Osteoblast (primary cell): ENCODE measurements at regions not wholly inside any gene's neighbourhood (a gene's known extent, or its start where the extent isn't known, plus 50 kb on each side); places are given as distances from the start of the nearest gene placed in this dataset.
A peak's percentile ranks its signal among the peaks of the same experiment; 100 is the strongest.

Experiments
- DNase-seq: peaks from one replicate; pipeline ENCODE4 v3.0.0; 2011; ENCODE audit warnings: low spot score, mixed read lengths; ENCODE audit not compliant: insufficient read length; ENCODE audit errors: missing footprints
- H2AFZ ChIP-seq: 2 replicates; pipeline ENCODE4 v1.6.0; 2011; ENCODE audit warnings: mild to moderate bottlenecking, low read length
- H3K27ac ChIP-seq: 2 replicates; pipeline ENCODE4 v1.5.1; 2011; ENCODE audit warnings: mild to moderate bottlenecking, low read depth, low read length, moderate library complexity
- H3K27me3 ChIP-seq: 2 replicates; pipeline ENCODE4 v1.6.0; 2012; ENCODE audit warnings: mild to moderate bottlenecking, control low read depth, inconsistent platforms, low read length, moderate library complexity; ENCODE audit not compliant: insufficient read depth
- H3K36me3 ChIP-seq: 2 replicates; pipeline ENCODE4 v1.5.1; 2011; ENCODE audit warnings: mild to moderate bottlenecking, low read length, control low read depth, moderate library complexity; ENCODE audit not compliant: insufficient read depth
- H3K4me1 ChIP-seq: 2 replicates; pipeline ENCODE4 v1.5.1; 2011; ENCODE audit warnings: mild to moderate bottlenecking, low read length, control low read depth, moderate library complexity; ENCODE audit not compliant: insufficient read depth
- H3K4me2 ChIP-seq: 2 replicates; pipeline ENCODE4 v1.6.0; 2011; ENCODE audit warnings: mild to moderate bottlenecking, low read length; ENCODE audit not compliant: insufficient read depth
- H3K4me3 ChIP-seq: fragments of 200-600 bp; sonication (generic); 3 replicates; pipeline ENCODE4 v1.5.1; 2012; ENCODE audit warnings: mild to moderate bottlenecking, low read length, inconsistent platforms; ENCODE audit not compliant: insufficient read depth
- H3K79me2 ChIP-seq: 2 replicates; pipeline ENCODE4 v1.6.0; 2012; ENCODE audit warnings: mild to moderate bottlenecking, low read length, control low read depth, inconsistent platforms; ENCODE audit not compliant: insufficient read depth
- H3K9me3 ChIP-seq: 2 replicates; pipeline ENCODE4 v1.5.1; 2011; ENCODE audit warnings: low read depth, low read length, control low read depth
- H4K20me1 ChIP-seq: 2 replicates; pipeline ENCODE4 v1.6.0; 2012; ENCODE audit warnings: mild to moderate bottlenecking, low read length, control low read depth; ENCODE audit not compliant: insufficient read depth
- TF ChIP-seq, protein P1 (sequence below): IDR thresholded peaks from 2 replicates; pipeline ENCODE4 v1.5.1; 2011; ENCODE audit warnings: mild to moderate bottlenecking, low read depth, low read length, moderate library complexity; ENCODE audit errors: extremely low read depth

DNA sequence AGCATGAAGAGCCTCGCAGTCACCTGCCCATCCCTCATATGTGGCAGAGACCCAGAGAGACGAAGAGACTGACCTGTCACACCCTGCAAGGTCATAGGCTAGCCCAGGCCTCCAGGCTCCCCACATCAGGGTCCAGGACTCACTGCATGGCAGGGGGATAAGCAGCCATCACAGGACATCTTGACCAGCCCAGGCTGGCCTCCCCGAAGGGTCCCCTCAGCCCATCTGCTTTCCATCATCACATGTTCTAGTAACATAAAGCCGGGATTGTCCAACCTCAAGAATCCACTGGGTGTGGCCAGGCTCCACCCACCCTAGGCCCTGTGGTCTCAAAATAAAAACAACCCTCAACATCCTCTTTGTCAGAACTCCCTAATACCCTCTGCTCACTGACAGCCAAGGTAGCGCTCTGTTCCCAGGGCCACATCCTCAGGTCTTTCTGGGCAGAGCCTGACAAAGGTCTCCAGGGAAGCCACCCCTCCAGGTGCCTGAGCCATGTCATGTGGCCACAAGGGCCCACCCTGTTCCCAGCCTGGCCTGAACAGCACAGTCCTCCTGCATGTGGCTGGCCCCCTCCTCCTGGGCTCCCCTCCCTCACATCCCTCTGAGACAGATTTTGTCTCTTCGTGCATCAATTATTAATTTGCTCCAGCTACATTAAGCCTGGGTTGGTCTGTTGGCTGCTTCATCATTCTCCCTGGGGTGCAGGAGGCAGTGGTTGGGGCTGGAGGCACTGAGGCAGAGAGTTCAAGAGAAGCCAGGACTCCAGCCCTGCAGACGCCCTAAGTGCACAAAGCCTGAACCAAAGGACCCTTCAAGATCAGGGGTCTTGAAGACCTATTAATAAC lies 131.8 kb upstream of the UNC5B start:
- H3K36me3 ChIP-seq: no peaks in the 10 kb centered on the region
- TF ChIP-seq, protein P1, sequence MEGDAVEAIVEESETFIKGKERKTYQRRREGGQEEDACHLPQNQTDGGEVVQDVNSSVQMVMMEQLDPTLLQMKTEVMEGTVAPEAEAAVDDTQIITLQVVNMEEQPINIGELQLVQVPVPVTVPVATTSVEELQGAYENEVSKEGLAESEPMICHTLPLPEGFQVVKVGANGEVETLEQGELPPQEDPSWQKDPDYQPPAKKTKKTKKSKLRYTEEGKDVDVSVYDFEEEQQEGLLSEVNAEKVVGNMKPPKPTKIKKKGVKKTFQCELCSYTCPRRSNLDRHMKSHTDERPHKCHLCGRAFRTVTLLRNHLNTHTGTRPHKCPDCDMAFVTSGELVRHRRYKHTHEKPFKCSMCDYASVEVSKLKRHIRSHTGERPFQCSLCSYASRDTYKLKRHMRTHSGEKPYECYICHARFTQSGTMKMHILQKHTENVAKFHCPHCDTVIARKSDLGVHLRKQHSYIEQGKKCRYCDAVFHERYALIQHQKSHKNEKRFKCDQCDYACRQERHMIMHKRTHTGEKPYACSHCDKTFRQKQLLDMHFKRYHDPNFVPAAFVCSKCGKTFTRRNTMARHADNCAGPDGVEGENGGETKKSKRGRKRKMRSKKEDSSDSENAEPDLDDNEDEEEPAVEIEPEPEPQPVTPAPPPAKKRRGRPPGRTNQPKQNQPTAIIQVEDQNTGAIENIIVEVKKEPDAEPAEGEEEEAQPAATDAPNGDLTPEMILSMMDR: no peak
- H3K79me2 ChIP-seq: no peaks in the 10 kb centered on the region
- H3K27ac ChIP-seq: no peak overlapping the region
- no peaks in the 10 kb centered on the region for H3K4me1 ChIP-seq
- DNase-seq: peak; percentile 53
- H2AFZ ChIP-seq: no peak overlapping the region
- H3K4me3 ChIP-seq: no peak overlapping the region
- no peaks in the 10 kb centered on the region for H4K20me1 ChIP-seq
- no peaks in the 10 kb centered on the region for H3K9me3 ChIP-seq
- H3K27me3 ChIP-seq: peaks cover 12% of the 10 kb centered on the region
- H3K4me2 ChIP-seq: no peak overlapping the region

DNA sequence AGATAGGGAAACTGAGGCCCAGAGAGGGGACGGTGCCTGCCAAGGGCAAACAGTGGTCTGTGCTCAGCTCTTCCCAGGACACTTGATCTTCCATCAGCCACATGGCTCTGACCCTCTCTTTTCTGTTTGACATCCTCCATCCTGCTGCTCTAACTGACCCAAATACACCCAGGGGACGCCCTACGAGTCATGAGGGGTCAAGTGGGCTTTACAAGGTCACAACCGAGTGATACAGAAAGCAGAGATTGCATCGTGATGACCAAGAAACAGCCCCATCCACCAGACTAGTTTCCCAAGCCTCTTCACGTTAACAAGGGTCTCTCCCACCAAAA lies 131.2 kb upstream of the UNC5B start:
- TF ChIP-seq, protein P1: no peak
- DNase-seq: peak; percentile 58
- Histone ChIP-seq H3K79me2 (no peaks in the 10 kb centered on the region), H3K27me3 (peaks cover 11% of the 10 kb centered on the region), H3K4me3 (no peak overlapping the region), H3K9me3 (no peaks in the 10 kb centered on the region), H2AFZ (no peak overlapping the region), H3K4me1 (no peaks in the 10 kb centered on the region), H3K27ac (no peak overlapping the region), H3K4me2 (no peak overlapping the region), H4K20me1 (no peaks in the 10 kb centered on the region), H3K36me3 (no peaks in the 10 kb centered on the region)

DNA sequence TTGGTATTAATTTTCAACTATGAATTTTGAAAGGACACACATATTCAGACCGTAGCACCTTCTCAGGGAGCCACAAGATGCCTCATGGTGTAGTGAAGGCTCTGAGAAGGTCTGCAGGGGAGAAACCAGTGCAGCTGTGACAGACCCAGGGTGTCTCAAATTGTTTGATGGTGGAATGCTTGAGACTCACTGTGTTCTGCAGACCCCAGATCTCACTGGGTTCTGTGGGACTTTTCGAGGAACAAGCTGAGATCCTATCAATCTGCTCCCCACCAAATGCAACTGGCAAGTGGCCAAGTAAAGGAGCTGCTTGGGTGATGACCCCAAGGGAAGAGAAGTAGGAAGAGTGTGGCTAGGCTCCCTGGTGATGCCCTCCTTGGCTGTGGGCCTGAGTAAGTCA lies 130.5 kb upstream of the UNC5B start:
- TF ChIP-seq, protein P1: no peak
- peaks cover 13% of the 10 kb centered on the region for H3K27me3 ChIP-seq
- no peaks in the 10 kb centered on the region for H3K9me3 ChIP-seq
- no peak overlapping the region for H3K4me3 ChIP-seq
- no peak overlapping the region for H2AFZ ChIP-seq
- no peak overlapping the region for H3K4me2 ChIP-seq
- no peaks in the 10 kb centered on the region for H3K36me3 ChIP-seq
- DNase-seq: peak; percentile 45
- no peaks in the 10 kb centered on the region for H3K4me1 ChIP-seq
- no peak overlapping the region for H3K27ac ChIP-seq
- no peaks in the 10 kb centered on the region for H3K79me2 ChIP-seq
- H4K20me1 ChIP-seq: no peaks in the 10 kb centered on the region

DNA sequence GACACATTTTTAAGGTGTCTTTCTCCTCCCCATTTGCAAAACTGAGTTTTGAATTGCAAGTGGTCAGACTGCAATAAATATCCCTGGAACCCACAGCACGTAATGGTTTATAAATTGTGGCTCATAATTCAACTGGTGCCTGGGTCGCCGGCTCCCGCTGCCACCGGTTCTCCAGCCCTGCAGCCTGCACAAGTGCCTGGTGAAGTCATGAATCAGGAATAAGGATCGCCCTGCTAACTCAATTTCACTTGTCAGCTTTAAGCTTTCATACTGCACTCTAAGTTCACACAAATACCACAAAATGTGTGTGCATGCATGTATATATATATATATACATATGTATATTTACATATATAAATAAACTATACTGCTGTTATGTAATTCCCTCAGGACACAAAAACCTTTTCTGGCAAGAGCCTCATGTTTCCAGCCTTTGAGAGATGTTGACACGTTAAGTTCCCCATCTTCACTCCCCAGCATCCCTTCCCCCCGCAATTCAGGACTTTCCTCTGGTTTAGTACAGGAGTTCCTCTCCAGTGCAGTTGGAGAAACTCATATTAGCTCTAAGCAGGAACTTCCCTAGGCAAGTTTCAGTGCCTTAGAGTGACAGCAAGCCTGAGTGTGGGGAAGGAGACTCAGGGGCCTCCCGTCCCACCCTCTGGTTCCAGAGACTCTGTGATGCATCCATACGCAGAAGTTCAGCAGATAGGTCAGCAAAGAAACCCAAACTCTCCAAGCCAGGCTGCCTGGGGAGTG lies 129.2 kb upstream of the UNC5B start:
- no peaks in the 10 kb centered on the region for H4K20me1 ChIP-seq
- H3K79me2 ChIP-seq: no peaks in the 10 kb centered on the region
- no peak overlapping the region for H2AFZ ChIP-seq
- no peaks in the 10 kb centered on the region for H3K36me3 ChIP-seq
- no peaks in the 10 kb centered on the region for H3K4me1 ChIP-seq
- peak; percentile 76 for DNase-seq
- no peaks in the 10 kb centered on the region for H3K9me3 ChIP-seq
- H3K4me2 ChIP-seq: no peak overlapping the region
- H3K27me3 ChIP-seq: peaks cover 14% of the 10 kb centered on the region
- no peak overlapping the region for H3K27ac ChIP-seq
- no peak overlapping the region for H3K4me3 ChIP-seq
- TF ChIP-seq, protein P1: no peak
